Activated CD4-positive, alpha-beta T cell treated with anti-CD3 and anti-CD28 coated beads for 48 hours (primary cell): ENCODE measurements at regions not wholly inside any gene's neighbourhood (a gene's known extent, or its start where the extent isn't known, plus 50 kb on each side); places are given as distances from the start of the nearest gene placed in this dataset.
"Not testable (repeated sequence)": the region's sequence is repeated elsewhere in the genome, so short reads cannot be mapped to it uniquely, and the experiment has no call there.

Experiments
- DNase-seq: peaks from one replicate; pipeline ENCODE4 v3.0.0-alpha.2; 2020

- no peak for DNase-seq
These were observed 89.2 kb upstream of the PCED1B start for GRCh38 chr12:46990211-46990610.

GRCh38 chr12:46992051-46992450 lies 87.4 kb upstream of the PCED1B start:
- not testable (repeated sequence) for DNase-seq

DNA sequence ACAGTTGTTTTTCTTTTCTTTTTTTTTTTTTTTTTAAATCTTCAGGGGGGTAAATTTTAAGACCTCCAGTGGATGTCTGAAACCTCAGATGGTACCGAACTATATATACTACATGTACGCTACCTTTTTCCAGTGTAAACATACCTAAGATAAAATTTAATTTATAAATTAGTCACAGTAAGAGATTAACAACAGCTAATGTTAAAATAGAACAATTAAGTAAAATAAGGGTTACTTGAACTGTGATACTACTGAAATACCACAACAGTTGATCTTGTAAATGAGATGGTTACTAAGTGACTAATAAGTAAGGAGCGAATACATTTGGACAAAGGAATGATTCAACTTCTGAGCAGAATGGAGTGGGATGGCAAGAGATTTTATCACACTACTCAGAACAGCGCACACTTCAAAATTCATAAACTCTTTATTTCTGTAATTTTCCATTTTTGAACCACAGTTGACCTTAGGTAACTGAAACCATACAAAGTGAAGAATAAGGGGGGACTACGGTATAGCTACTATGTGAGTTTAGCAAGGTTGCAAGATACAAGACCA lies 80.5 kb upstream of the PCED1B start:
- no peak for DNase-seq

DNA sequence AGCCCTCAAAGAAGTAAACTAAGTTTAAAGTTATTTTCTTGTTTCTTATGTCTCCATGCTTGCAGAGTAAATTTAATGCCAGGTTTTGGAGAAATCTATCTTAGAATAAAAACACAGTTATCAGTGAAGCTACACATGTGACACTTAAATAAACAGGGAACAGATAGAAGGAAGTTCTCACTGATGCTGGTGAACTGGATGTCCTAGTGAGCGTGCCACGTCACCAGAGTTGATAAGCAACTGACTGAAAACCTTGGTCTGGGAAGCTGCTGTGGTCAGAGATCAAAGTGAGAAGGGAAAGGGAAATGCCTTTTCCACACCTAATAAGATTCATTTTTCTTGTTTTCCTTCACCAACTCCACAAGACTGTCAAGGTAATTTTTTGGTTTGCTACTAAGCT lies 74.8 kb upstream of the PCED1B start:
- no peak for DNase-seq

DNA sequence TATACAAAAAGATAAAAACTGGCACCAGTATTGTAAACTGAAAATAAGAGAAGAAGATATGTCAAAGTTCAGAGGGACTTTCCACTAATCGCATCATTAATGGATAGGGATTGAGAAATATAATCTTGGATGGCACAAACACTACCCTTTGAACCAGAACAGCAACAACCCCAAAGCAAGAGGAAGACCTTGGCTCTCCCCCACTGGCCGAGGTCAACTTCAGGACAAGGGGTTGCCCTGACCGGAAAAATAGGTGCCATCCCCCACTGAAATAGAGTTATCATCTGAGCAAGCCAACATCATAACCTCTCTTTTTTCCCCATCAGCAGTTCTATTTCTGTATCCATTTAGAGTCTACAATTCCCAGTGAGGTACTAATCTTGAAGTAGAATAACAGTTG lies 72.4 kb upstream of the PCED1B start:
- DNase-seq = no peak

GRCh38 chr12:47012552-47012951 lies 66.9 kb upstream of the PCED1B start:
- DNase-seq = no peak

GRCh38 chr12:47014474-47014873 lies 64.9 kb upstream of the PCED1B start:
- no peak for DNase-seq

DNA sequence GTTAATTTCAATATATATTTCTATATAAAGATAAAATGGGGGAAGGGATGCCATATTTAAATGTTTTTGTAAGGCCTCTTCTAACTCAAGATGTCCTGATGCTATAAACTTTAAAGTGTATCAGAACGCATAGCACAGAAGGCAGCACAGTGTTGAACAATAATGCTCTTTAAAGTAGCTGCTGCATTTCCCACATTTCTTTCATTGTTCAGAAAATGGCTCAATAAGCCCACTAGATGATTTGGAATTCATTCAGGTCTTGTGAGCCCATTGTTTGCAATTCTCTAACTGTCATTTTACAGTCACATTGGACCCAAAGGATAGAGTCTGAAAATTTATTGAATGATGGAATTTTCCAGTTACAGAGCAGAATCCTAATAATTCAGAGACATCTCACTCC lies 64.0 kb upstream of the PCED1B start:
- no peak for DNase-seq

DNA sequence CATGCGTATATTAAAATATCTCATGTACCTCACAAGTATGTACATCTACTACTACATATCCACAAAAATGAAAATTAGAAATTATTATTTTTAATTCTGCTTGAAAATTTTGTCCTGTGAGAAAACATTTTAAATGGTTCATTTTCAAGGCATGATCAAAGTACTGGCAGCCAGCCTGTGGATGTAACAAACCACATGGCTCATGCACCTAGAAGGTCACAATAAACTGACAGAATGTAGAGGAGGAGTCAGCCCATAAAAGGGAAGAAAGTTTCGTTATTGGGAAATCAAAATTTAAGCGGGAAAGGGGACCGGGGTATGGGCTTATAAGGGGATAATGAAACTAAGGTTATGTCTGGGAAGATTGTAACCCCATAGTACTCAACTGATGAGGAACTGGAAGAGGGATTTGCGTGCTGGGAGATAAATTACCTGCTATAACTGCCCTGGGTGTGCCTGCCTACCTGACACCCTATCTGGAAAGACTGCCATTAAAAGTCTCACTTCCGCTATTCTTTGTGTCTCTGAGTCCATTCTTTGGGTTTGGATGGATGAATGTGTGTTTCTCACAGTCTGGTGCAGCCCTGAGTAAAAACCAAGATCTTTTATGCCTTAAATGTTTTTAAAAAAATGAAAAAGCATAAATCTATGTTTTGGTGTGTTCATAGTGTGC lies 62.2 kb upstream of the PCED1B start:
- DNase-seq = no peak

DNA sequence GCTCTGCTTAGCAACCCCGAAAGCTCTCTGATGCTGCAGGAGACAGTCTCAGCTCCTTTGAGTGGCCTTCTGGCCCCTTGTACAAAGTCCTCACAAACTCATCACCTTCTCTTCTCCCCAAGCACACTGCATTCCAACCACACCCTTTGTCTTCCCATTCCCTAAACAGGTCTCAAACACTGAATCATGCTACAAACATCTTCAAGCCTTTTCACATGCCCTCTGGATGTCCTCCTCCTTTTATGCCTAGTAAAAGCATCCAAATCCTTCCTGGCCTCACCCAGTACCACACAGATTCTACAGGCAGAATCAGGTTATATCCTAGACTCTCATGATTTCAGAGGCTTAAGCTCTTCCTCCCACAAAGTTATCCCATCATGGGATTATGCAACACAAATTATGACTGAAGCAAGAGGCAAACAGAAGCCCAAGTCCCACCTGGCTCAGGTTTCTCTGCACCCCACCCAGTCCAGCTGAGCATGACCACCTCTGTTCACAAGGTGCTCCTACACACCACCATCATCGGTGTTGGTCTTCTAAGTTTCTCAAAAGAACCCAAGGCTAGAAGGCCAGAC lies 61.4 kb upstream of the PCED1B start:
- no peak for DNase-seq

GRCh38 chr12:47020211-47020821 lies 59.1 kb upstream of the PCED1B start:
- DNase-seq = no peak

- DNase-seq = no peak
These were observed 58.1 kb upstream of the PCED1B start for GRCh38 chr12:47021298-47021697.

- DNase-seq = no peak
These were observed 57.1 kb upstream of the PCED1B start for GRCh38 chr12:47022296-47022695.

GRCh38 chr12:47023311-47023710 lies 56.1 kb upstream of the PCED1B start:
- no peak for DNase-seq

DNA sequence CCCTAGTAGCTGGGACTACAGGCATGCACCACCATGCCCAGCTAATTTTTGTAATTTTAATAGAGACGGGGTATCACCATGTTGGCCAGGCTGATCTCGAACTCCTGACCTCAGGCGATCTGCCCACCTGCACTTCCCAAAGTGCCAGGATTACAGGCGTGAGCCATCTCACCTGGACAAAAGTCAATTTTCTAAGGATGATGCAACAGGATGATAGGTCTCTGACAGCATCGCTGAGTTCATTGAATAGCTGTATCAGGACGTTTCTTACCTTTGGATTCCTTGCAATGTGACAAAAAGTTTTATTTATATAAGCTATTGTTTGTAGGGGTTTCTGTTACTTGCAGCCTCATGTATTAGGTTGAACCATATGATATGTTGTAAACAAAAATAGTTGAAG lies 55.5 kb upstream of the PCED1B start:
- DNase-seq = no peak

DNA sequence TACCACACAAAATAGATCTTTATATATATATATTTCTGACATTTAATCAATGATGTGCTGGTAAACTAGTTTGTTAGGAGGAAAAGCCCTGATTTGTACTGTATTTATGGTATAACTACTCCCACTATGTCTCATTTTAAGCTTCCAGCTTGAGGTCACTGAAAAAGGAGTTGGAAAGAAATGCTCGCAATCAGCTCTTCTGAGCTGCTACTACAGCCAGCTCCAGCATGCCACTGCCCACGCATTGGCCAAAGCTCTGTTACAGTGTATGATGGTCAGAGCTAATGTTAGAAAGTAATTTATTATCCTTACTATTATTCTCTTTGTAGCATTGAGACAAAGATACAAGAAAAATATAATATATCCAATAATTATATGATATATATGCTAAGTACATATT lies 55.0 kb upstream of the PCED1B start:
- DNase-seq = no peak

DNA sequence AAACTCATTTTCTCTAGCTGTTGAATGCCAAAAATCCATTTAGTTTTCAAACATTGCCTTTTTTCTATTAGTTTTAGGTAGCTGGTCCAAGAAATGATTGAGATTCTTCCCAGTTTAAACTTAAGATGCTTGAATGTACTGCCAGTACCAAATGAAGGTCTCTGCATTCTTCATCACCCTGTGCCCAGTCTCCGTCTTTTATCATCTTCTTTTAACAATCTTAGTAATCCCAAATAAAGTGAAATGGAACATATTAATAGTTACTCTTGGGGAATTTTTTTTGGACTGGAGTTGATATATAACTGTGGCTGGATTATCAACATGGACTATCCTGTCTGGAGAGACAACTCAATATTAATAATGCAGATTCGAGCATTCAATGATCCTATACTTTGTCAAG lies 54.1 kb upstream of the PCED1B start:
- DNase-seq = no peak

GRCh38 chr12:47025798-47026197 lies 53.6 kb upstream of the PCED1B start:
- no peak for DNase-seq

DNA sequence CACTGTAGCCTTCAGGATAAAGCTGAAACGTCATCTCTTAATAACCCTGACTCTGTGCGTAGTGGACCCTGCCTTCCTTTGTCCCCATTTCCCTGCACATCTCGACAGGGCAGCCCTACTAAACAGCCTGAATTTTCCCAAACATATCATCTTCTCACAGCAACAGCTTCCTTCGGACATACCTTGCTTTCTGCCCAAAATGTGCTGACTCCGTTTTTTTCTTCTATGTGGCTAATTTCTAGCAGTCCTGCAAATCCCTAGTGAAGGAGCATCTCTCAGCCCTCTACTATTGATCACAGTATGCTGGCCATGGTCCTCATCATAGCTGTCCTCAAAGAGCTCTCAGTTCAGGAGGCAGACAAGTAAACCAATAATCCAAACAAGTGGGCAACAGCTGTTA lies 53.1 kb upstream of the PCED1B start:
- DNase-seq = no peak
